Sigmoid colon (tissue), 3 donors: ENCODE measurements at regions not wholly inside any gene's neighbourhood (a gene's known extent, or its start where the extent isn't known, plus 50 kb on each side); places are given as distances from the start of the nearest gene placed in this dataset.

Source experiments
- CTCF ChIP-seq, 4 experiments: fragments of 450-650 bp in 3 of 4; fragments of 200-600 bp in 1 of 4; IDR thresholded peaks; one replicate each; pipeline ENCODE4 v1.5.1; 2016 to 2019; ENCODE audit warnings: antibody characterized with exemption in 4 of 4, mild to moderate bottlenecking in 3 of 4, moderate library complexity in 2 of 4
- POLR2A ChIP-seq, 2 donors: fragments of 450-650 bp; IDR thresholded peaks; one replicate each; pipeline ENCODE4 v1.6.1; 2016; ENCODE audit warnings: antibody characterized with exemption in 2 of 2, mild to moderate bottlenecking in 2 of 2, moderate library complexity in 2 of 2

GRCh38 chr12:11965258-11965910 is 105.4 kb upstream of the BCL2L14 start:
- TF ChIP-seq CTCF (IDR thresholded peaks at IDR 0.05) (no peak), POLR2A (IDR thresholded peaks at IDR 0.05) (no peak)
